Superior temporal gyrus (tissue), 1 donor: ENCODE measurements at regions not wholly inside any gene's neighbourhood (a gene's known extent, or its start where the extent isn't known, plus 50 kb on each side); places are given as distances from the start of the nearest gene placed in this dataset.
A peak's percentile ranks its signal among the peaks of the same experiment; 100 is the strongest.

Experiments used
- DNase-seq: peaks from one replicate; pipeline ENCODE4 v3.0.0-alpha.2; 2016; ENCODE audit errors: extremely low spot score

DNA sequence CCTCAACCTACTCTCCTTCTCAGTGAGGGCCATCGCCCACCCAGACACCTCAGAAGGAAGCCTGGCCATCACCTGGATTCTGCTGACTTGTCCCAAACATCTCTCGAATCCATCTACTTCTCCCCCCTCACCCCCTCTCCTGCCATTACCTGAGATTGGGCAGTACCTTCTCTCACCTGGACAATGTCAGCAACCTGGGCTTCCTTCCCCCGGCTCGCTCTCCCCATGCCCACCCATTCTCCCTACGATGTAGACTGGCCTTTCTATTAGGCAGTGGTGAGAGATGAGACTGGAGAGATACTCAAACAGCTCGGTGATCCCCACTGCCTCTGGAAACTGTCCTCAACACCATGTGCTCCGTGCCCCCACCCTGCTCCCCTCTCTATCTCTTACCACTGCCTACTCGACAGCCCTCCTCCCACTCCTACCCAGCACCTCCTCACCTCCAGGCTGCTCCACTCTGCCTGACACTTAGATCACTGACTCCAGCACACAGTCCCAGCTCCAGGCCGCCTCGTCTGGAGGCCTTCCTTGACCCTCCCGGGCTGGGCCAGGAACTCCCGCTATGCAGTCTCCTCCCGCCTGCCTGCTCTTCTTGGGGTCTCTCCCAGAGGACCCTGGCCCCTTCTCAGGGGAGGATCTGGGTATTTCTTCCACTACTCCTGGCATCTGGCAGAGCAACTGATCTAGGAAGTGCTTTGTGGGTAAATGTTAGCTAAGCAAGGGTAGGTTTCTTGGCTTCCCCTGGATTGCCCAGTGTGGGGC lies 235.8 kb upstream of the NLRP1 start:
- DNase-seq = no peak

DNA sequence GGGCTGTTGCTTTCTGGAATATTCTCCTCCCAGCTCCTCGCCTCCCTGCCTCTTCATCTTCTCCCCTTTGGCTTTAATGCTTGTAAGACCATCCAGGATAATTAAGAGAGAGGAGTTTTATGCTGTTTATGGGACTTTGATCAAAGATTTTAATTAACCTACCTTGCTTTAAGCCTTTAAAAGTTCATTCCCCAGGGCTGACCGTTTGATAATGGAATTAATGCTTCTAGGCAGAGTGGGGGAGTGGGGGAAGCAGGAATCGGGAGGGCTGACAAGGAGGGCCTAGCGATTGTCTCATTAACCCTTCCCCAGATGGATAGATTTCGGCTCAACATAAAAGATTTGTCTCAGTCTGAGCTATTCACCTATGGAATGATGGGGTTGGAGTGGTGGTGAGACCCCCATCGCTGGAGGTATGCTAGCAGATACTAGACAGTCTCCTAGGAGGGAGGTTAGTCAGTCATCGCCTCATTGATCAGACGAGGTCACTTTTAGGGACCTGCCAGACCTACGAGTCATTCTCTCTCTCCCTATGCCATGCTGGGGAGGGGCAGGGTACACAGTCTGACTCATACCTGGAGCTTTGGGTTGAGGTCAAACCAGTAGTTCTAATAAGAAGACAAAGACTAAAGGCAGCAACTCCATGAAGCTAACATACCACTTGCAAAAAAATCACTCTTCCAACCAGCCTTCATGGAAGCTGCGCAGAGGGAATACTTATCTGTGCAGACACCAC lies 236.6 kb upstream of the NLRP1 start:
- DNase-seq = no peak

DNA sequence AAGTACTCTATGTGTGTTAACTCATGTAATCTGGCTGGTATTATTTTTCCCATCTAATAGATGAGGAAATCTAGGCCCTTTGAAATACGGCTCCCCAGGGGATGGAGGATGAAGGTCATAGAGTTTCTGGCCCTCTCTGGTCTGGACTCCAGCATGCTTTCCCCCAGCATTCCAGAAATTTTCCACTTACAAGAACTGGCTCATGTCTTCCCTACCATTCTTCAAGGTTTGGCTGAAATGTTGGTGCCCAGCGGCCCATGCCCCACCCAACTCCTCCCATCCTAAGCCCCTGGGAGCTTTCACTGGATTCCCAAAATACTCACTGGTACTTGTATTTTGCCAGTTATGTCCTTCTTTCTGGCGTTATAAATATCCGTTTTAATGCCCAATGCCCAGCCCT lies 237.5 kb upstream of the NLRP1 start:
- DNase-seq = no peak

DNA sequence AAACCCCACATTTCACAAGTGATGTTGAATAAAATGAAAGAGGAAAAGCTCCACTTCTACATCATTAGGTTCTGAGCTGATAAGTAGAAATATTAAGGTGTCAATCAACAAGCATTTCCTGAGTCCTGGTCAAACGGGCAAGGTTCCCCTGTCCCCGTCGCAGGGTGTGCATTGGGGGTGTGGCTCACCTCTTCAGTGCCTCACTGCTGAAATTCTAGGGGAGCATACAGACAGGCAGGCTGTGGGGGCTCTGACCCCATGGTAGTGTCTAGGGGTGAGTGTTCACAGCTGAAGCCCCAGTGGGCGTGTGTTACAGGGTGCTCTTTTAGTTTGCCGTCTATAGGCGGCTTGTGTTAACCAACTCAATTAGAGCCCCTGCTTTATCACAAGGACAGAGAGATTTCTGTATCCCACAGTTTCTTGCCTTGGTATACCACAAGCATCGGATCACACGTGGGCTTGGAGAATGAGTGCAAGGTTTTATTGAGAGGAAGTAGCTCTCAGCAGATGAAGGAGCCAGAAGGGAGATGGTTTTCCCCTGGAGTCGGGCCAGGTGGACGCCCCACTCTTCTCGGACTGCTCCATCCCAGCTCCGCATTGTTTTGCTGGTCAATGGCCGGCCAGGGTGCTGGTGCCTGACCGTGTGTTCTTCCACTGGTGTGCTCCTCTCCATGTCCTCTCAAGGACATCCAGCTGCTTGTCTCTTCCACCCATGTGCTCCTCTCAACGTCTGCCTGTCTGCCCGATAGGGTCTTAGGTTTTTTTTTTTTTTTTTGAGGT lies 238.2 kb upstream of the NLRP1 start:
- DNase-seq = no peak

DNA sequence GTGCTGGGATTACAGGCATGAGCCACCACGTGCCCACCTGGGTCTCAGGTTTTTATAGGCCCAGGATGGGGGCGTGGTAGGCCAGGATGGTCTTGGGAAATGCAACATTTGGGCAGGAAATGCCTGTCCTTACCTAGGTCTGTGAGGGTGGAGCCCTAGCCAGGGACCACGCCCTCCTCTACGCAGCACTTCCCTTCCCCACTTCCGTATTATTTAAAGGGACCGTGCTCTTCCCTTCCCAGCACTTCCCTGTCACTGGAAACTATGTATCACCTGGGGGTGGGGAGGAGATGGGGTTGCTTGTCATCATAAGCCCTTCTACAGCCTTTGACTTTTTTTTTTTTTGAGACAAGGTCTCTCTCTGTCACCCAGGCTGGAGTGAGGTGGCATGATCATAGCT lies 238.9 kb upstream of the NLRP1 start:
- no peak for DNase-seq

DNA sequence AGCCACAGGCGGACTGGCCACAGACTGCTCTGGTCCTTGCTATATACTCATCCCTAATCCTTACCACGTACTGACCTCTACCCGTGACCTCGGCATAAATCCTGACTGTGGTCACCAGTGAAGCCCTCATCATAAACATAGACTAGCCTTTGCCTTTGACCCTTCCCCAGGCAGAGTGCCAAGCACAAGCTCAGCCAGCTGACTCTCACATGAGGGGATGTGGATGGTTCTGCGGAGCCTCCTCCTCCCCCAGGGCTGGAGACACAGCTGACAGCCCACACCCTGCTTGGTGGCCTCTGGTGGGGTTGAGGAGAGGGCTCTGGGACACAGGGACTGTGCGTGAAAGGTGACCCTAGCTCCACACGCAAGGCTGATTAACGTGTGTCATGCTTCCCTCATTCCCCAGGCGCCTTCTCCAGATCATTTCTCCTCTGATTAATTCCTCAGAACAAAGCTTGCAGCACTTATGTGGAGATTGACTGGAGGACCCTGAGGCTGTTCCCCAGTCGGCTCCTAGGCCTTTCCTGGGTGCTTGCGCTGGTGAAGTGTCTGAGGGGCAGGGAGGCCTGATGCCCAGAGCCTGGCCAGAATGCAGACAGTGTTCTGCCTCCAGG lies 241.5 kb upstream of the NLRP1 start:
- no peak for DNase-seq

DNA sequence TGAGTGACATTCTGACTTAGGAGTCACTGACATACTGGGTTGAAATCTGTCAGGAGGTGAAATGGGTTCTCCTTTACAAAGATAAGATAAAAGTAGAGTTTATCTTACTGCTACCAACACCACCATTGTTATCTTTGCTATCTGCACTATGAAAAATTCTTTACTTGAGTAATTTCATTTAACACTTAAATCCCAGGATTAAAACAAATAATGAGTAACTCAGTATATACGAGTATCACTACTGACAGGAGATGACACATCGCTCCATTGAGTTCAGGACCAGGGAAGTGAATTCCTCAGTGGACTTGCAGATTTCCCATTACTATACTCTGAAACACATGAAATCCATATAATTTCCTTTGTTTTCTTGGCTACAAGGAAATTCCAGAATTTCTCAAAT lies 242.1 kb upstream of the NLRP1 start:
- DNase-seq = no peak

DNA sequence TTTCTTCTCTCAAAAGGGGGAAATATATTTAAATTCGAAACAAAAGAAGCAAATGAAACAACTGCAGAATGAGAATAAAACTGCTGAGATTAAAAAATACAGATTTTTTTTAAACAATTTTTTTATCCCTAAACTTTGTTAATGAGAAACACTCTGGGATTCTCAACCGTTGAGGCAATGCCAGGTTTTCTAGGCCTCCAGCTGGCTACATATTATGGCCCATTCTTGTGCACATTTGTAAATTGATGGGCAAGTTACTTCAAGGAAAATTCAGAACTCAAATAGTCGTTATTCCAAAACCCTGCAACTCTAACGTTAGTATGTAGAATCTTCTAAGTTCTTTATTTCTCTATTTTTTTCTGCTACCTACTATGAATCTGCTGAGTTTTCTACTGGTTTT lies 239.3 kb upstream of the WSCD1 start:
- no peak for DNase-seq

DNA sequence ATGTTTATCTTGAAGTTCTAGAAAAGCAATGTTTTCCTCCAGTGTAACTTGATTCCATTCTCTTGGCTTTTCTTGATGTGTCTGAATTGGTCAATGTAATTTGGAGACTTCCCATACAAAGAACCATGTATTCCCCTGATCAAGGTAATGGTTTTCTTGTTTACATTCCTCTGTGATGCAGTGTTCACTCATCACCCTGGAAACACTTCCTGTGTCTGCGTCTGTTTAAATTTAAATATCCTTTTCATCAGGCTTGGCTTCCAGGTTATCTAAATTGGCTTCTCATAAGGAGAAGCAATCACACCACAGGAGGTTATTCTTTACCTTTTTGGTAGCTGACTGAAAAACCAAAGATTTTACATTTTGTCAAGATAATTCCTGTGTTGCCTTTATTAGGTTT lies 237.3 kb upstream of the WSCD1 start:
- no peak for DNase-seq

DNA sequence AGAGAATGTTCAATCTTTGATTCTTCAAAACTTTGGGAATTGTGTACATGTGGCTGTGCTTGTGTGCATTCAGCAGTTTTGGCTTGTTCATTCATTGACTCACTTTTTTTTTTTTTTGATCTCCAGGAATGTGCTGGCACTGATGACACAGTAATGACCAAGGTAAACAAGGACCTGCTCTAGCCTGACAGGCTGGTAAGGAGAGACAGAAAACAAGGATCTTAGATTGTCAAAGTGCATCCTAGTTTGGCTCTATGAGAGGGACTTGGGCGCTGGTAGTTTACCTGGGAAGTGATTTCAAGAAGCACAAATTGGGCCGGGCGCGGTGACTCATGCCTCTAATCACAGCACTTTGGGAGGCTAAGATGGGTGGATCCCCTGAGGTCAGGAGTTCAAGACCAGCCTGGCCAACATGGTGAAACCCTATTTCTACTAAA lies 233.1 kb upstream of the WSCD1 start:
- DNase-seq = no peak

DNA sequence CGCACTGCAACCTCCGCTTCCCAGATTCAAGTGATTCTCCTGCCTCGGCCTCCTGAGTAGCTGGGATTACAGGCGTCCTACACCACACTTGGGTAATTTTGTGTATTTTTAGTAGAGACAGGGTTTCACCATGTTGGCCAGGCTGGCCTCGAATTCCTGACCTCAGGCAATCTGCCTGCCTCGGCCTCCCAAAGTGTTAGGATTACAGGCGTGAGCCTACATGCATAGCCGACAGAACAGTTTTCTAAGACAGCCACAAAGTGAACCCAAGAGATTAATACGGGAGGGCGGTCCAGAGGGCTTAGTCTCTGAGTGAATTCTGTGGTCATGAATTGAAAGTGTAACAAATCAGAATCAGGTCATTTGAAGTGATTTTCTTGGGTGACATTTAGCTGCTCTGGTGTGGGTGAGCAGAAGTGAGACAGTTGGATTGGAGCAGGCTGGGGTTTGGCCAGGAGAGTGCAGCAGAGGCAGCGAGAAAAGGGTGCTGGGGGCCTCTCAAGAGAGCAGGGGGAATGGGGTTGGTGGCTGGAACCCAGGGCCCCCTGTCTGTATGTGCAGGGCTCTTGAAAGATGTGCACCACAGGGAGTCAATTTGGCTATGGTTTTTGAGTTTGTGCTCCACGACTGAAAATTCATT lies 231.4 kb upstream of the WSCD1 start:
- DNase-seq = peak; percentile 53

DNA sequence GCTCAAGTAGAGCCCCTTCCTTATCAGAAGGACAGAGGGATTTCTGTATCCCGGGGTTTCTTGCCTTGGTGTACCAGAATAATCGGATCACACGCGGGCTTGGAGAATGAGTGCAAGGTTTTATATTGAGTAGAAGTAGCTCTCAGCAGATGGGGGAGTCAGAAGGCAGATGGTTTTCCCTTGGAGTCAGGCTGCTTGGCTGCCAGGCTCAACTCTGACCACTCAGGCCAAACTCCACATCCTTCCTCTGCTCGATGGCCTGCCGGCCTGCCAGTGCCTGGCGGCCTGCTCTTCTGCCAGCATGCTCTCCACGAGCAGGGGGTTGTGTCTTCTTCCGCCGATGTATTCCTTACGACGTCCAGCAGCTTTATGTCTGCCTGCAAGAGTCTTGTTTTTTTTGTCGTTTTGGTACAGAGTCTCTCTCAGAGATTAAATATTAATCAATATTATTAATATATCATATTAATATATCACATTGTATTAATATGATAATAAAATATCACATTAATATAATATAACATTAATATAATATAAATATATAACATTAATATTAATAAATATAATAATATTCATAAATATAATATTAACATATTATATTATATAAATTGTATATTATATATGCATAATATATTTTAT lies 229.2 kb upstream of the WSCD1 start:
- no peak for DNase-seq

DNA sequence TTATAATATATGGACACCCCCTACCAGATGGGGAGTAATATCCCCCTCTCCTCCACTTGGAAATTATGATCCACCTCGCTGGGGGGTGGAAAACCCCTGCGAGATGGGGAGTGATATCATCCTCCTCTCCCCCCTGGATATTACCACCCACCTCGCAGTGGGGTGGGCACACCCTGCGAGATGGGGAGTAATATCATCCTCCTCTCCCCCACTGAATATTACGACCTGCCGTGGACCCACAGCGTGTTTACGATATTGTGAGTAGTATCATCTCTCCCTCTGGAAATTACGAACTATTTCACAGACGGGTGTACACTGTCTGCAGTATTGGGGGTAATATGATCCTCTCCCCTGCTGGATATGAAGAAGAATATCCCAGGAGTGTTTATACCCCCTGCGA lies 228.3 kb upstream of the WSCD1 start:
- no peak for DNase-seq

DNA sequence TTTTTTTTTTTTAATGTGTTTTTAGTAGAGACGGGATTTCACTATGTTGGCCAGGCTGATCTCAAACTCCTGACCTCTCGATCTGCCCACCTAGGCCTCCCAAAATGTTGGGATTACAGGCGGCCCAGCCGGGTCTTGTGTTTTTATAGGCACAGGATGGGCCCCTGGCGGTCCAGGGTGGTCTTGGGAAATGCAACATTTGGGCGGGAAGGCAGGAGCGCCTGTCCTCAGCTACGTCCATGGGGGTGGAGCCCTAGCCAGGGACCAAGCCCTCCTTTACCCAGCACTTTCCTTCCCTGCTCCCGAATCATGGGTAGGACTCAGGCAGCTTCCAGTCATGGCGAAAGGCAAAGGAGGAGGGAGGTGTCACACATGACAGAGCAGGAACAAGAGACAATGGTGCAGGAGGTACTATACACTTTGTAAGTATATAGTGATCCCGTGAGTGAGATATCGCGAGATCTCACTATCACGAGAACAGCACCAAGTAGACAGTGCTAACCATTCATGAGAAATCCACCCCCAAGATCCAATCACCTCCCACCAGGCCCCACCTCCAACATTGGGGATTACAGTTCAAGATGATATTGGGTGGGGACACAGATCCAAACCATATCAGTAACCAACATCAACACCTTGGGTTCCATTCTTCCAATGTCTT lies 226.7 kb upstream of the WSCD1 start:
- DNase-seq = no peak

DNA sequence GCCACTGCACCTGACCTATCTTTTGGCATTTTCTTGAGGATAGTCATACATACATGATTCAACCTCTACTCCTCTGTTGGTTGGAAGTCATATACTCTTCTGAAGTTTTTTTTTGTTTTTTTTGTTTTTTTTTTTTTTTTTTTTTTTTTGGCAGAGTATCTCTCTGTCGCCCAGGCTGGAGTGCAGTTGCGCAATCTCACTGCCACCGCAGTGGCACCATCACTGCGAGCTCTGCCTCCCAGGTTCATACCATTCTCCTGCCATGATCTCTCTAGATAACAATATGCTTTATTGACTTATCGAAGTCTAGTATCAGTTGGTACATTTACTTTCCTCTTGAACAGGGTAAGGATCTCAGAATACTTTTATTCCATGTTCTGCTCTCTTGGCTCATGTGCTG lies 224.2 kb upstream of the WSCD1 start:
- no peak for DNase-seq

DNA sequence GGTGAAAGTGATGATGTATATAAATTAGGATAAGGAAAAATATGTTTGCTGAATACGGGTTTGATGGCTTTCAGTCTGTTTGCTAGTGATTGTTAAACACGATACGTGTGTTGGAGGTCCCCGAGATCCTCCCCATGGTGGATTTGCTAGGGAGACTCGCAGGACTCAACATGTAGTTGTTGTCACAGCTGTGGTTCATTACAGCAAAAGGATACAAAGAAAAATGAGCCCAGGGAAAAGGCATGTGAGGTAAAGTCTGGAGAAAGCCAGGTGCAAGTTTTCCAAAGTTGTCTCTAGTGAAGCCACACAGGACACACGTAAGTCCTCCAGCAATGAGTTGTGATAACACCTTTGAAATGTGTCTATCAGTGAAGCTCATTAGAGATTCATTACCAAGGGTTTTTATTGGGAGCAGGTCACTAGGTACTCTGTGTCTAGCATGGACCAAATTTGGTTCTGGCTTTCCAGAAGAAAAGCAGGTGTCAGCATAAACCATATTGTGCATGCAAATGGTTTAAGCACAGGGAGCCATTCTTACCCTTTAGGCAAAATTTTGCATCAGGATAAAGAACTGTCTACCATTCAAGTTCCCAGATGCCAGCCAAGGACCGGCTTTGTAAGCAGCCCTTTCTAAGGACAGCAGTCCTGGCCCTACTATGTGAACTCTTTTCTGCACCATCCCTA lies 215.2 kb upstream of the WSCD1 start:
- no peak for DNase-seq

DNA sequence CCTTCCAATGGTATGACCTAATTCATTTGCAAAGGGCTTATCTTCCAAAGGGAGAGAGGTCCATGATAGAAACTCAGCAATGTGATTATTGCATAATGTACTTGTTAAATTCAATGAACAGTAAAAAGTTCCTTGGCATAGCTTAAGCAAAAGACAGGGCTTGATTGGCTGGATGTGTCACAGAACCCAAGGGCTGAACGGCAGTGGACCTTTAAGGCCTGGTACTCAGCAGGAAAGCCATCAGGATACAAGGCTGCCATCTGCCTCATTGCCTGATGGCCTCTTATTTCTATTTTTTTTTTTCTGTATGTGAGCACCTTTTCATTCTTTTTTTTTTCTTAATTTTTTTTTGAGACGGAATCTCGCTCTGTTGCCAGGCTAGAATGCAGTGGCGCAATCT lies 208.9 kb upstream of the WSCD1 start:
- no peak for DNase-seq

DNA sequence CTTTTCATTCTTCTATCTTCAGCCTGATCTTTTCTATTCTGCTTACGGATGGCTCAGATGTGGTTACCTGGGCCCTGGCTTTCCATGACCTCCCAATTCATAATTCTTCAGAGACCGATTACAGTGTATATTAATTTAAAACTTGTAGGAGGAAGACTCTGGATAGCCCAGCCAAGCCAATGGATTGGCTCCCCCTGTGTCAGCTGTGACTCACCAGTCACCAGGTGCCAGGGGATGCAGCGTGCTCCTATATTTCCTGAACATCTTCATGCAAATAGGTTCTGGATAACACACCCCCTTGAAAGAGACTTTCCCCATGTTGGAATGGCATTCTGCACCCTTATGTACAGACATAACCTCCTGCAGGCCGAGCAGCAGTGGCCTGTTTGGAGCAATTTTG lies 208.3 kb upstream of the WSCD1 start:
- no peak for DNase-seq

DNA sequence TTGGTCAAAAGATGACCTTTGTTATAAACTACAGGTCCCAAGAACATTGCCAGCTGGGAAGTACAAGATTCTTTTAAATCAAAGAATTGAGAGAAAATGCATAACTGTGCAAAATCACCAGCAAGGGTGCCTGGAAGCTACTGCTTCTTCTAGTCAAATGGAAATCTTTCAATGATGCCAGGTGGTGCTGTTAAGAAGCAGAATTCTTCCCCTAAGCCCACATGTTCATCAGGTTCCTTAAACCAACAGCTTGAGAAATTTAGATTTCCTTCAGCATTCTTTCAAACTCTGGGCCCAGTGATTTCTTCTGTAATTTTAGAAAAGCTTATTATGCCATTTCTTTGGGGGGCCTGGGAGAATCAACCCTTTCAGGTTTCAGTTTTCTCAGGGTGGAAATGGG lies 207.8 kb upstream of the WSCD1 start:
- no peak for DNase-seq
